ENCODE measurements at regions not wholly inside any gene's neighbourhood (a gene's known extent, or its start where the extent isn't known, plus 50 kb on each side); places are given as distances from the start of the nearest gene placed in this dataset.

- Histone ChIP-seq H3K9me3 (ENCODE audit: low read depth, low read length, poor library complexity, severe bottlenecking) (no peaks in the 10 kb centered on the region), H3K27me3 (replicated peaks; ENCODE audit: insufficient read depth, low read depth, low read length, poor library complexity) (peaks cover 16% of the 10 kb centered on the region), H3K4me1 (ENCODE audit: insufficient read depth, low read length, poor library complexity, severe bottlenecking) (no peaks in the 10 kb centered on the region), H3K36me3 (ENCODE audit: insufficient read depth, low read length, poor library complexity, severe bottlenecking) (no peaks in the 10 kb centered on the region), H3K4me3 (ENCODE audit: low read depth, low read length, poor library complexity, severe bottlenecking) (no peak overlapping the region), H3K27ac (ENCODE audit: low read depth, low read length, poor library complexity, severe bottlenecking) (no peak overlapping the region)
- intact Hi-C loops (cut with micrococcal nuclease; ENCODE audit: unreplicated experiment) = no loop called here
- no TSS peak for BruUV-seq (replicated peaks)
- DNase-seq (ENCODE audit: low spot score) = no peak
- ChIA-PET CTCF (no interaction called here), POLR2A (ENCODE audit: low non-redundant PET) (no interaction called here)
- TF ChIP-seq, protein P1, sequence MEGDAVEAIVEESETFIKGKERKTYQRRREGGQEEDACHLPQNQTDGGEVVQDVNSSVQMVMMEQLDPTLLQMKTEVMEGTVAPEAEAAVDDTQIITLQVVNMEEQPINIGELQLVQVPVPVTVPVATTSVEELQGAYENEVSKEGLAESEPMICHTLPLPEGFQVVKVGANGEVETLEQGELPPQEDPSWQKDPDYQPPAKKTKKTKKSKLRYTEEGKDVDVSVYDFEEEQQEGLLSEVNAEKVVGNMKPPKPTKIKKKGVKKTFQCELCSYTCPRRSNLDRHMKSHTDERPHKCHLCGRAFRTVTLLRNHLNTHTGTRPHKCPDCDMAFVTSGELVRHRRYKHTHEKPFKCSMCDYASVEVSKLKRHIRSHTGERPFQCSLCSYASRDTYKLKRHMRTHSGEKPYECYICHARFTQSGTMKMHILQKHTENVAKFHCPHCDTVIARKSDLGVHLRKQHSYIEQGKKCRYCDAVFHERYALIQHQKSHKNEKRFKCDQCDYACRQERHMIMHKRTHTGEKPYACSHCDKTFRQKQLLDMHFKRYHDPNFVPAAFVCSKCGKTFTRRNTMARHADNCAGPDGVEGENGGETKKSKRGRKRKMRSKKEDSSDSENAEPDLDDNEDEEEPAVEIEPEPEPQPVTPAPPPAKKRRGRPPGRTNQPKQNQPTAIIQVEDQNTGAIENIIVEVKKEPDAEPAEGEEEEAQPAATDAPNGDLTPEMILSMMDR (conservative IDR thresholded peaks at IDR 0.05; ENCODE audit: low read depth, low read length) = no peak
- TF ChIP-seq EZH2 (IDR thresholded peaks at IDR 0.05; ENCODE audit: borderline replicate concordance, low read depth, low read length, poor library complexity, severe bottlenecking) = no peak
These were observed 75.0 kb upstream of the FZD10 start for GRCh38 chr12:130087222-130087621.

DNA sequence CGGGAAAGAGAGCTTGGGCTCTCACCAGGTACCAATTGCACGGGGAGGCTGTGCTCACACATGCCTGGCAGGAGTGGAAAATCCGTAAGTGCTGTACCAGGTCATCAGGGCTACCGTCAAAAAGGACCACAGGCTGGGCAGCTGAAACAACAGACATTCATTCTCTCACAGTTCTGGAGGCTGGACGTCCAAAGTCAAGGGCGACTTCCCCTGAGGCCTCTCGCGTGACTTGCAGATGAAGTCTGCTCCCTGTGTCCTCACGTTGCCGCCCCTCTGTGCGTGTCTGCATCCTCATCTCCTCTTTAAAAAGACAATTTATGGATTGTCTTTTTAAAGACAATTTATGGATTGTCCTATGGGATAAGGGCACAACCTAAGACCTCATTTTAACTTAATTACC is 73.8 kb upstream of the FZD10 start:
- peaks cover 15% of the 10 kb centered on the region for H3K27me3 ChIP-seq (replicated peaks; ENCODE audit: insufficient read depth, low read depth, low read length, poor library complexity)
- no peaks in the 10 kb centered on the region for H3K9me3 ChIP-seq (ENCODE audit: low read depth, low read length, poor library complexity, severe bottlenecking)
- no peak overlapping the region for H3K27ac ChIP-seq (ENCODE audit: low read depth, low read length, poor library complexity, severe bottlenecking)
- intact Hi-C loops (cut with micrococcal nuclease; ENCODE audit: unreplicated experiment) = no loop called here
- TF ChIP-seq, protein P1 (conservative IDR thresholded peaks at IDR 0.05; ENCODE audit: low read depth, low read length) = no peak
- TF ChIP-seq EZH2 (IDR thresholded peaks at IDR 0.05; ENCODE audit: borderline replicate concordance, low read depth, low read length, poor library complexity, severe bottlenecking) = no peak
- DNase-seq (ENCODE audit: low spot score) = no peak
- no TSS peak for BruUV-seq (replicated peaks)
- H3K4me1 ChIP-seq (ENCODE audit: insufficient read depth, low read length, poor library complexity, severe bottlenecking) = no peaks in the 10 kb centered on the region
- POLR2A ChIA-PET (ENCODE audit: low non-redundant PET) = no interaction called here
- CTCF ChIA-PET = no interaction called here
- no peak overlapping the region for H3K4me3 ChIP-seq (ENCODE audit: low read depth, low read length, poor library complexity, severe bottlenecking)
- H3K36me3 ChIP-seq (ENCODE audit: insufficient read depth, low read length, poor library complexity, severe bottlenecking) = no peaks in the 10 kb centered on the region

DNA sequence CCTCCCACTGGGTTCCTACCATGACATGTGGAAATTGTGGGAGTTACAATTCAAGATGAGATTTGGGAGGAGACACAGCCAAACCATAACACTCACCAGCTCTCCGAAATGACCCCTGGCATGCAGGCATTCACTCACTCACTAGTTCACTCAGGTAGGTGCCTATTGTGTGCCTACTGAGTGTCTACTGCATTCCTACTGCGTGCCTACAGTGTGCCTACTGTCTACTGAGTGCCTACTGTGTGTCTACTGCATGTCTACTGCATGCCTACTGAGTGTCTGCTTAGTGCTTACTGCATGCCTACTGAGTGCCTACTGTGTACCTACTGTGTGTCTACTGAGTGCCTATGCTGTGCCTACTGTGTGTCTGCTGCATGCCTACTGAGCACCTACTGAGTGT is 71.7 kb upstream of the FZD10 start:
- no TSS peak for BruUV-seq (replicated peaks)
- Histone ChIP-seq H3K9me3 (ENCODE audit: low read depth, low read length, poor library complexity, severe bottlenecking) (no peaks in the 10 kb centered on the region), H3K27me3 (replicated peaks; ENCODE audit: insufficient read depth, low read depth, low read length, poor library complexity) (peaks cover 15% of the 10 kb centered on the region), H3K4me3 (ENCODE audit: low read depth, low read length, poor library complexity, severe bottlenecking) (no peak overlapping the region), H3K27ac (ENCODE audit: low read depth, low read length, poor library complexity, severe bottlenecking) (no peak overlapping the region), H3K4me1 (ENCODE audit: insufficient read depth, low read length, poor library complexity, severe bottlenecking) (no peaks in the 10 kb centered on the region), H3K36me3 (ENCODE audit: insufficient read depth, low read length, poor library complexity, severe bottlenecking) (no peaks in the 10 kb centered on the region)
- TF ChIP-seq, protein P1 (conservative IDR thresholded peaks at IDR 0.05; ENCODE audit: low read depth, low read length) = no peak
- TF ChIP-seq EZH2 (IDR thresholded peaks at IDR 0.05; ENCODE audit: borderline replicate concordance, low read depth, low read length, poor library complexity, severe bottlenecking) = no peak
- intact Hi-C loops (cut with micrococcal nuclease; ENCODE audit: unreplicated experiment) = no loop called here
- no peak for DNase-seq (ENCODE audit: low spot score)
- CTCF ChIA-PET = no interaction called here
- POLR2A ChIA-PET (ENCODE audit: low non-redundant PET) = no interaction called here

All from A673 (cell line).